ENCODE measurements at regions not wholly inside any gene's neighbourhood (a gene's known extent, or its start where the extent isn't known, plus 50 kb on each side); places are given as distances from the start of the nearest gene placed in this dataset.

DNA sequence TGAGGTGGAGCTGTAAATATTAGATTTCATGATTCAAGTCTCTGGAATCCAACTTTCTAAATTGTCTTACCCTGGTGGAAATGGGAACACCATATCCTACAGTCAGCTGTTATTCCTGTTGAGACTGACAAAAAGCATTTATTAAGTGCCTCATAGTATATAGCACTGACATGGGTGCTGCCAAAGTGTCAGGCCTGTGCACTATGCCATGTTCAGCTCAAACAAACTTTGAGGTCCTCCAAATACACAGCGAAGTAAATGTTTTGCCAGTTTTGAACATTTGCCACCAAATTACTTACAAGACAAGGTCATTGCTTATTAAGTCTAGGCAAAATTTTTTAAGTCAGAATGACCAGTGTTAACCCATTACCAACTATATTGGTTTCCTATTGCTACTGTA, 162.9 kb upstream of the SLC25A13 start:
- no peak overlapping the region for H3K27ac ChIP-seq (ENCODE audit: insufficient read depth, low read depth, low read length)
- dilution Hi-C loops (cut with MboI; ENCODE audit: extremely low pct_ligation_motif_present, low sequenced_read_pairs), result no loop called here

More for the DNA sequence above, 162.9 kb upstream of the SLC25A13 start:
- Histone ChIP-seq H2AFZ (ENCODE audit: low read depth, low read length) (no peak overlapping the region), H3K4me1 (ENCODE audit: control insufficient read depth, extremely low read depth, insufficient read depth, low read length) (no peaks in the 10 kb centered on the region), H3K9ac (replicated peaks; ENCODE audit: extremely low read depth, insufficient read depth, low read length) (no peak overlapping the region), H4K20me1 (replicated peaks; ENCODE audit: control insufficient read depth, extremely low read depth, insufficient read depth, low read length) (no peaks in the 10 kb centered on the region), H3K4me2 (ENCODE audit: insufficient read depth, low read length) (no peak overlapping the region), H3K36me3 (ENCODE audit: control insufficient read depth in 2 of 2, extremely low read depth in 1 of 2, insufficient read depth in 2 of 2, low read length in 2 of 2) (no peaks in the 10 kb centered on the region), H3K27me3 (ENCODE audit: control insufficient read depth in 2 of 2, insufficient read depth in 2 of 2, low read length in 2 of 2) (no peaks in the 10 kb centered on the region), H3K4me3 (replicated peaks in 1 of 3; ENCODE audit: insufficient read depth in 1 of 3, low read depth in 1 of 3, low read length in 3 of 3) (no peak overlapping the region), H3K79me2 (ENCODE audit: control insufficient read depth, insufficient read depth, low read length) (no peaks in the 10 kb centered on the region), H3K9me3 (replicated peaks; ENCODE audit: control insufficient read depth, insufficient read depth, low read length) (no peaks in the 10 kb centered on the region), H3K9me1 (replicated peaks; ENCODE audit: control insufficient read depth, extremely low read depth, insufficient read depth, low read length) (no peaks in the 10 kb centered on the region)
- TF ChIP-seq MYC (IDR thresholded peaks at IDR 0.05; ENCODE audit: low read depth, low read length) (no peak), JUN (IDR thresholded peaks at IDR 0.05; ENCODE audit: borderline replicate concordance, insufficient read depth, insufficient read length, low read depth) (no peak), POLR2A (IDR thresholded peaks at IDR 0.05; ENCODE audit: low read depth, low read length) (no peak), POLR2AphosphoS5 (IDR thresholded peaks at IDR 0.05; ENCODE audit: insufficient read depth, low read depth, low read length) (no peak), GATA2 (IDR thresholded peaks at IDR 0.05; ENCODE audit: insufficient read depth, insufficient read length, low read depth, low read length) (no peak), FOS (IDR thresholded peaks at IDR 0.05; ENCODE audit: borderline replicate concordance, insufficient read depth, low read length) (no peak), EZH2 (IDR thresholded peaks at IDR 0.05; ENCODE audit: borderline replicate concordance, low read depth, low read length, severe bottlenecking) (no peak), CTCF (IDR thresholded peaks at IDR 0.05; ENCODE audit: extremely low read depth in 1 of 2, insufficient read depth in 1 of 2, low read depth in 1 of 2, low read length in 2 of 2) (no peak)
- TF ChIP-seq, protein P1, sequence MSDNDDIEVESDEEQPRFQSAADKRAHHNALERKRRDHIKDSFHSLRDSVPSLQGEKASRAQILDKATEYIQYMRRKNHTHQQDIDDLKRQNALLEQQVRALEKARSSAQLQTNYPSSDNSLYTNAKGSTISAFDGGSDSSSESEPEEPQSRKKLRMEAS (IDR thresholded peaks at IDR 0.05; ENCODE audit: insufficient read depth, insufficient read length), result no peak
- BruUV-seq (replicated peaks), result no TSS peak
- DNase-seq (ENCODE audit: low read depth, low spot score) (no peak), FAIRE-seq (no peak)
- intact Hi-C loops (cut with micrococcal nuclease), result no loop called here
- CTCF ChIA-PET, result no interaction called here
- POLR2A ChIA-PET, result no interaction called here
